ENCODE measurements at regions not wholly inside any gene's neighbourhood (a gene's known extent, or its start where the extent isn't known, plus 50 kb on each side); places are given as distances from the start of the nearest gene placed in this dataset.
"Not testable (repeated sequence)": the region's sequence is repeated elsewhere in the genome, so short reads cannot be mapped to it uniquely, and the experiment has no call there.

GRCh38 chr13:44686531-44686934 is 110.4 kb upstream of the TSC22D1 start:
- H3K27ac ChIP-seq, result no peak overlapping the region
- no peaks in the 10 kb centered on the region for H3K27me3 ChIP-seq
- no peaks in the 10 kb centered on the region for H3K36me3 ChIP-seq
- H3K4me1 ChIP-seq, result no peaks in the 10 kb centered on the region
- no peak overlapping the region for H3K4me3 ChIP-seq
- no peak for DNase-seq
- no peaks in the 10 kb centered on the region for H3K9me3 ChIP-seq (replicated peaks)

- Histone ChIP-seq H3K4me1 (no peaks in the 10 kb centered on the region), H3K36me3 (no peaks in the 10 kb centered on the region), H3K27ac (no peak overlapping the region)
Measured at GRCh38 chr13:44685641-44686040, 109.5 kb upstream of the TSC22D1 start.

GRCh38 chr13:44682416-44682815 is 106.3 kb upstream of the TSC22D1 start:
- not testable (repeated sequence) for H3K27me3 ChIP-seq

More at GRCh38 chr13:44685641-44686040, 109.5 kb upstream of the TSC22D1 start:
- Histone ChIP-seq H3K9me3 (replicated peaks) (no peaks in the 10 kb centered on the region), H3K4me3 (no peak overlapping the region), H3K27me3 (no peaks in the 10 kb centered on the region)
- no peak for DNase-seq

GRCh38 chr13:44680746-44681355 is 104.7 kb upstream of the TSC22D1 start:
- Histone ChIP-seq H3K27ac (no peak overlapping the region), H3K4me3 (no peak overlapping the region), H3K36me3 (no peaks in the 10 kb centered on the region), H3K4me1 (no peaks in the 10 kb centered on the region), H3K27me3 (no peaks in the 10 kb centered on the region), H3K9me3 (replicated peaks) (no peaks in the 10 kb centered on the region)
- DNase-seq, result no peak

More at GRCh38 chr13:44682416-44682815, 106.3 kb upstream of the TSC22D1 start:
- not testable (repeated sequence) for H3K4me3 ChIP-seq; H3K4me1 ChIP-seq; H3K27ac ChIP-seq; H3K9me3 ChIP-seq (replicated peaks); H3K36me3 ChIP-seq; DNase-seq

- no peaks in the 10 kb centered on the region for H3K9me3 ChIP-seq (replicated peaks)
- DNase-seq, result no peak
- no peak overlapping the region for H3K27ac ChIP-seq
Measured at GRCh38 chr13:44679597-44679996, 103.5 kb upstream of the TSC22D1 start.

GRCh38 chr13:44678197-44678596 is 102.1 kb upstream of the TSC22D1 start:
- no peak overlapping the region for H3K27ac ChIP-seq
- no peak overlapping the region for H3K4me3 ChIP-seq
- DNase-seq, result no peak
- no peaks in the 10 kb centered on the region for H3K27me3 ChIP-seq
- H3K9me3 ChIP-seq (replicated peaks), result no peaks in the 10 kb centered on the region
- H3K4me1 ChIP-seq, result no peaks in the 10 kb centered on the region
- H3K36me3 ChIP-seq, result no peaks in the 10 kb centered on the region

More at GRCh38 chr13:44679597-44679996, 103.5 kb upstream of the TSC22D1 start:
- Histone ChIP-seq H3K27me3 (no peaks in the 10 kb centered on the region), H3K4me1 (no peaks in the 10 kb centered on the region), H3K36me3 (no peaks in the 10 kb centered on the region), H3K4me3 (no peak overlapping the region)

- no peaks in the 10 kb centered on the region for H3K27me3 ChIP-seq
- DNase-seq, result no peak
- H3K4me3 ChIP-seq, result no peak overlapping the region
- H3K4me1 ChIP-seq, result no peaks in the 10 kb centered on the region
- H3K9me3 ChIP-seq (replicated peaks), result no peaks in the 10 kb centered on the region
- H3K36me3 ChIP-seq, result no peaks in the 10 kb centered on the region
- no peak overlapping the region for H3K27ac ChIP-seq
Measured at GRCh38 chr13:44676534-44676933, 100.4 kb upstream of the TSC22D1 start.

GRCh38 chr13:44669534-44669933 is 93.4 kb upstream of the TSC22D1 start:
- Histone ChIP-seq H3K4me1 (no peaks in the 10 kb centered on the region), H3K27ac (no peak overlapping the region), H3K27me3 (no peaks in the 10 kb centered on the region), H3K36me3 (no peaks in the 10 kb centered on the region), H3K4me3 (no peak overlapping the region), H3K9me3 (replicated peaks) (no peaks in the 10 kb centered on the region)
- DNase-seq, result no peak

- H3K9me3 ChIP-seq (replicated peaks), result no peaks in the 10 kb centered on the region
- H3K4me3 ChIP-seq, result no peak overlapping the region
- no peaks in the 10 kb centered on the region for H3K4me1 ChIP-seq
- no peak for DNase-seq
- H3K36me3 ChIP-seq, result no peaks in the 10 kb centered on the region
- no peaks in the 10 kb centered on the region for H3K27me3 ChIP-seq
- H3K27ac ChIP-seq, result no peak overlapping the region
Measured at GRCh38 chr13:44668688-44669087, 92.6 kb upstream of the TSC22D1 start.

- Histone ChIP-seq H3K36me3 (no peaks in the 10 kb centered on the region), H3K4me3 (no peak overlapping the region), H3K4me1 (no peaks in the 10 kb centered on the region), H3K27ac (no peak overlapping the region), H3K27me3 (no peaks in the 10 kb centered on the region), H3K9me3 (replicated peaks) (no peaks in the 10 kb centered on the region)
- DNase-seq, result no peak
Measured at GRCh38 chr13:44667943-44668342, 91.8 kb upstream of the TSC22D1 start.

GRCh38 chr13:44666538-44666937 is 90.4 kb upstream of the TSC22D1 start:
- H3K36me3 ChIP-seq; H3K9me3 ChIP-seq (replicated peaks); H3K4me1 ChIP-seq; DNase-seq; H3K27me3 ChIP-seq; H3K4me3 ChIP-seq; H3K27ac ChIP-seq: not testable (repeated sequence)

GRCh38 chr13:44664308-44664707 is 88.2 kb upstream of the TSC22D1 start:
- H3K9me3 ChIP-seq (replicated peaks), result no peaks in the 10 kb centered on the region
- DNase-seq, result no peak
- H3K27ac ChIP-seq, result no peak overlapping the region
- no peaks in the 10 kb centered on the region for H3K4me1 ChIP-seq
- H3K27me3 ChIP-seq, result no peaks in the 10 kb centered on the region
- no peaks in the 10 kb centered on the region for H3K36me3 ChIP-seq
- H3K4me3 ChIP-seq, result no peak overlapping the region

- no peaks in the 10 kb centered on the region for H3K9me3 ChIP-seq (replicated peaks)
- no peak overlapping the region for H3K27ac ChIP-seq
- no peaks in the 10 kb centered on the region for H3K4me1 ChIP-seq
- H3K27me3 ChIP-seq, result no peaks in the 10 kb centered on the region
- no peak overlapping the region for H3K4me3 ChIP-seq
- no peak for DNase-seq
- H3K36me3 ChIP-seq, result no peaks in the 10 kb centered on the region
Measured at GRCh38 chr13:44662515-44662914, 86.4 kb upstream of the TSC22D1 start.

GRCh38 chr13:44661936-44662335 is 85.8 kb upstream of the TSC22D1 start:
- DNase-seq, result no peak
- Histone ChIP-seq H3K4me1 (no peaks in the 10 kb centered on the region), H3K27ac (no peak overlapping the region), H3K9me3 (replicated peaks) (no peaks in the 10 kb centered on the region), H3K4me3 (no peak overlapping the region), H3K36me3 (no peaks in the 10 kb centered on the region), H3K27me3 (no peaks in the 10 kb centered on the region)

GRCh38 chr13:44660050-44660449 is 83.9 kb upstream of the TSC22D1 start:
- no peak for DNase-seq
- no peaks in the 10 kb centered on the region for H3K4me1 ChIP-seq
- H3K27me3 ChIP-seq, result no peaks in the 10 kb centered on the region
- H3K27ac ChIP-seq, result no peak overlapping the region
- H3K9me3 ChIP-seq (replicated peaks), result no peaks in the 10 kb centered on the region
- no peaks in the 10 kb centered on the region for H3K36me3 ChIP-seq
- H3K4me3 ChIP-seq, result no peak overlapping the region

- Histone ChIP-seq H3K36me3 (no peaks in the 10 kb centered on the region), H3K27me3 (no peaks in the 10 kb centered on the region), H3K4me3 (no peak overlapping the region), H3K27ac (no peak overlapping the region), H3K4me1 (no peaks in the 10 kb centered on the region), H3K9me3 (replicated peaks) (no peaks in the 10 kb centered on the region)
- no peak for DNase-seq
Measured at GRCh38 chr13:44652962-44653660, 77.0 kb upstream of the TSC22D1 start.
